Mesenchymal stem cell (in vitro differentiated cells and primary cell): ENCODE measurements at regions not wholly inside any gene's neighbourhood (a gene's known extent, or its start where the extent isn't known, plus 50 kb on each side); places are given as distances from the start of the nearest gene placed in this dataset.
A peak's percentile ranks its signal among the peaks of the same experiment; 100 is the strongest.

Experiments used
- DNase-seq: peaks from one replicate; pipeline ENCODE4 v3.0.0-alpha.2; 2013
- H2AFZ ChIP-seq: one replicate; pipeline ENCODE4 v1.6.1; 2013; ENCODE audit warnings: low read depth, mild to moderate bottlenecking, control low read depth, inconsistent platforms, low read length, moderate library complexity
- H2AK5ac ChIP-seq: 2 replicates; pipeline ENCODE4 v1.6.1; 2013; ENCODE audit warnings: low read length, moderate library complexity, mild to moderate bottlenecking, inconsistent platforms; ENCODE audit not compliant: severe bottlenecking
- H2BK120ac ChIP-seq: one replicate; pipeline ENCODE4 v1.6.1; 2013; ENCODE audit warnings: low read depth, mild to moderate bottlenecking, inconsistent platforms, low read length, moderate library complexity
- H2BK12ac ChIP-seq, 2 experiments: one replicate each; pipeline ENCODE4 v1.6.1; 2013; ENCODE audit warnings: inconsistent platforms in 2 of 2, low read length in 2 of 2, mild to moderate bottlenecking in 2 of 2, moderate library complexity in 2 of 2, control low read depth in 1 of 2
- H2BK15ac ChIP-seq: one replicate; pipeline ENCODE4 v1.6.1; 2013; ENCODE audit warnings: mild to moderate bottlenecking, low read depth, inconsistent platforms; ENCODE audit not compliant: poor library complexity, severe bottlenecking
- H2BK5ac ChIP-seq: 2 replicates; pipeline ENCODE4 v1.6.1; 2013; ENCODE audit warnings: low read depth, mild to moderate bottlenecking, low read length, control low read depth, inconsistent platforms; ENCODE audit not compliant: poor library complexity, severe bottlenecking
- H3K14ac ChIP-seq, 2 experiments: one replicate each; pipeline ENCODE4 v1.6.1; 2013; ENCODE audit warnings: inconsistent platforms in 2 of 2, low read length in 2 of 2, control low read depth in 1 of 2, mild to moderate bottlenecking in 1 of 2, moderate library complexity in 1 of 2
- H3K18ac ChIP-seq, 2 experiments: one replicate each; pipeline ENCODE4 v1.6.1; 2013; ENCODE audit warnings: inconsistent platforms in 2 of 2, low read length in 2 of 2, control low read depth in 1 of 2, low read depth in 1 of 2, mild to moderate bottlenecking in 1 of 2
- H3K23ac ChIP-seq, 2 experiments: one replicate each; pipeline ENCODE4 v1.6.1; 2013; ENCODE audit warnings: inconsistent platforms in 2 of 2, low read length in 2 of 2, mild to moderate bottlenecking in 2 of 2, moderate library complexity in 2 of 2, control low read depth in 1 of 2
- H3K27ac ChIP-seq: 2 replicates; pipeline ENCODE4 v1.5.1; 2013; ENCODE audit warnings: mild to moderate bottlenecking, moderate library complexity, low read length, control low read depth, inconsistent platforms; ENCODE audit not compliant: poor library complexity, severe bottlenecking
- H3K27me3 ChIP-seq, 2 experiments: 2 replicates each; pipeline versions ENCODE4 v1.6.1 to v1.7.0; 2013; ENCODE audit warnings: low read length in 2 of 2, mild to moderate bottlenecking in 2 of 2, moderate library complexity in 2 of 2, control low read depth in 1 of 2, inconsistent platforms in 1 of 2; ENCODE audit not compliant: control insufficient read depth in 1 of 2, insufficient read depth in 1 of 2
- H3K36me3 ChIP-seq, 2 experiments: 2 replicates each; pipeline versions ENCODE4 v1.6.1 to v1.7.0; 2013; ENCODE audit warnings: low read length in 2 of 2, control low read depth in 1 of 2, inconsistent platforms in 1 of 2, low read depth in 1 of 2, mild to moderate bottlenecking in 1 of 2; ENCODE audit not compliant: insufficient read depth in 2 of 2, control insufficient read depth in 1 of 2
- H3K4ac ChIP-seq, 2 experiments: one replicate each; pipeline ENCODE4 v1.6.1; 2013; ENCODE audit warnings: inconsistent platforms in 2 of 2, low read length in 2 of 2, mild to moderate bottlenecking in 2 of 2, moderate library complexity in 2 of 2, control low read depth in 1 of 2, low read depth in 1 of 2
- H3K4me1 ChIP-seq: 2 replicates; pipeline ENCODE4 v1.6.1; 2013; ENCODE audit warnings: low read depth, low read length, control low read depth; ENCODE audit not compliant: control insufficient read depth, insufficient read depth
- H3K4me2 ChIP-seq: 2 replicates; pipeline ENCODE4 v1.6.1; 2013; ENCODE audit warnings: low read length, mild to moderate bottlenecking, inconsistent platforms; ENCODE audit not compliant: poor library complexity, severe bottlenecking
- H3K4me3 ChIP-seq, 2 experiments: 2 replicates each; pipeline versions ENCODE4 v1.5.1 to v1.7.0; 2013; ENCODE audit warnings: low read length in 2 of 2, mild to moderate bottlenecking in 2 of 2, control low read depth in 1 of 2, low read depth in 1 of 2; ENCODE audit not compliant: insufficient read depth in 1 of 2
- H3K79me1 ChIP-seq: replicated peaks from 2 replicates; pipeline ENCODE4 v1.6.1; 2013; ENCODE audit warnings: mild to moderate bottlenecking, control low read depth, low read length, inconsistent platforms; ENCODE audit not compliant: poor library complexity, severe bottlenecking
- H3K9ac ChIP-seq: 2 replicates; pipeline ENCODE4 v1.7.0; 2013; ENCODE audit warnings: mild to moderate bottlenecking, low read length, moderate library complexity
- H3K9me3 ChIP-seq: 2 replicates; pipeline ENCODE4 v1.7.0; 2013; ENCODE audit warnings: mild to moderate bottlenecking, low read length; ENCODE audit not compliant: control insufficient read depth
- H4K8ac ChIP-seq: one replicate; pipeline ENCODE4 v1.6.1; 2013; ENCODE audit warnings: inconsistent platforms, mild to moderate bottlenecking, low read length, moderate library complexity
- H4K91ac ChIP-seq: one replicate; pipeline ENCODE4 v1.6.1; 2013; ENCODE audit warnings: mild to moderate bottlenecking, low read length, inconsistent platforms
- WGBS: methylation state at CpG from one replicate; pipeline ENCODE4 v1.1.7; 2013; ENCODE audit warnings: mixed read lengths; 5-methylcytosine and 5-hydroxymethylcytosine counted together

DNA sequence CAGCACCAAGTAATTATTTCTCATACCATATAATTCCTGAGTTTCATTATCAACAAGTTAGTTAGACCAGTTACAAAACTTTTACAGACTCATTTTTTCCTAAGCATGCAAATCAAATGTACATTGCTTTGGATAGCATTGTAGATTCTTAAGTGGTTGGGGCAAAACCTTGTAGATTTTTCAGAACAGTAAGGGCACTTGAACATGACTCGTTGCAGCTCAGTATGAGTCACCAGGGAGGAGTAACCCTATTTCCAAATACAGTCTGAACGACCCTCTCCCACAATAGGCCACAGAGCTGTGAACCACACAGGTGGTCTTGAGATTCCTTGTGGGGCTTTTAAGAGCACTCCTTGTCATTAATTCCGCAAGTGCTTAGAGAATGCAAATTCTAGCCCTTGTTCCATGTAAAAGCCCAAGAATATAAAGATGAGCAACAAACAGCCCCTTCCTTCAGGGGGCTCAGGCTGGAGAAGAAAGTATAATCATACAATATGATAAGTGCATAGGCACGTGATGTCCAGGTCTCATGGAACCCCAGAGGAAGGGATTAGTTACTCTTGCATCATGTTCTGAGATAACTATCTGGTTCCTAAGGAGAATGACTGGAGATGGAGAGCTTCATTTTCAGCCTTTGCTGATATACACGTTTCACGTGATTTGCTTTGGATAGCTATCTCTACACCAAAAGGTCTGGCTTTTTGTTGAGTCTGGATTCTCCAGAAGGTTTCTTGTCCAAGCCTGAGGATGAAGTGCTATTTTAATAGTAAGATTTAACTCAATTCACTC is 295.7 kb downstream of the KCNN2 start:
- Histone ChIP-seq H2BK5ac (no peak overlapping the region), H3K4me1 (no peaks in the 10 kb centered on the region), H4K91ac (no peak overlapping the region), H3K79me1 (no peaks in the 10 kb centered on the region), H3K27me3 (no peaks in the 10 kb centered on the region), H3K4me3 (no peak overlapping the region), H2AFZ (no peak overlapping the region), H3K23ac (no peak overlapping the region), H2BK120ac (no peak overlapping the region), H3K4me2 (no peak overlapping the region), H3K9ac (peak overlapping the region; percentile 49), H3K18ac (no peak overlapping the region), H2AK5ac (no peak overlapping the region), H3K36me3 (no peaks in the 10 kb centered on the region), H2BK15ac (no peak overlapping the region), H2BK12ac (no peak overlapping the region), H3K4ac (no peak overlapping the region), H4K8ac (no peak overlapping the region), H3K14ac (no peak overlapping the region), H3K27ac (no peak overlapping the region), H3K9me3 (no peaks in the 10 kb centered on the region)
- 52% methylated on average over 6 of the region's 6 CpGs for WGBS
- peak; percentile 84 for DNase-seq

DNA sequence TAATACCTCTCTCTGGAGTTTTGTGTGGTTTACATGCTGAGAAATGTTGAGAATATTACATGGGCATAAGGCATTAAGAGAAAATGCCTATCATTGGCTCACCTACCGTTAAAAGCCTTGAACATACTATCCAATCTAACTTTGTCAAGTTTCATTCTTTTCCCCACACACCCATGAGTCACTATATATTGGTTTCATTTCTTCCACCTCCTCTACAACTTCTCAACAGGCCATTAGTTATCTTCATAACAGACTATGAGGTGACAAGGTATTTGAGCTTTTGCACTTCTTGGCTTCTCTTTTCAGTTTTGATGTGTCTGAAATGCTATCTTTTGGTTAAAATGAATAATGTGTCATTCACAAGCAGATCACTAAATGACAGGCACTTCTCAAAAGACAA is 288.0 kb downstream of the KCNN2 start:
- Histone ChIP-seq H3K9me3 (peaks cover under 1% of the 10 kb centered on the region), H2AK5ac (no peak overlapping the region), H3K18ac (no peak overlapping the region), H3K4me1 (no peaks in the 10 kb centered on the region), H4K8ac (no peak overlapping the region), H3K36me3 (no peaks in the 10 kb centered on the region), H2BK5ac (no peak overlapping the region), H2AFZ (no peak overlapping the region), H2BK120ac (no peak overlapping the region), H3K4me2 (no peak overlapping the region), H3K9ac (no peak overlapping the region), H2BK12ac (no peak overlapping the region), H3K27me3 (no peaks in the 10 kb centered on the region), H3K79me1 (no peaks in the 10 kb centered on the region), H4K91ac (no peak overlapping the region), H3K14ac (no peak overlapping the region), H3K27ac (no peak overlapping the region), H3K23ac (no peak overlapping the region), H3K4ac (no peak overlapping the region), H2BK15ac (no peak overlapping the region), H3K4me3 (no peak overlapping the region)
- 88% methylated on average over 1 of the region's 1 CpG for WGBS
- DNase-seq, result no peak

DNA sequence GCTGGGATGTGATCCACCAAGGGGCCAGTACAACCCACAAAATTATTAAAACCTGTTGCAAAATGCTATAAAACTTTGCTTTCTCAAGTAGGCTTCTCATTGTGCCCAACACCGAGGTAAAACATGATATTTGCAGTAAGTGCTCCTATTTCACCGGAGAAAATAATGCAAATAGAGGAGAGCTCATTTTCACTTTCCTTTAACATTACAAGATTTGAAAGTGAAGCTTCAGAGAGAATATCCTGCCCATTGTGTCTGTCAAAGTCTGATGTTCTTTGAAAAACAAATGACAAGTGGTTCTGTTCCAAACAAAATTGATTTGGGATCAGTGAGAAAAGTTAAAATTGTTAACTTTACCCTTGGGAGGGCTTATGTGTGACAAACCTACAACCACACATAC is 287.1 kb downstream of the KCNN2 start:
- Histone ChIP-seq H2AFZ (no peak overlapping the region), H3K23ac (no peak overlapping the region), H4K91ac (no peak overlapping the region), H2BK5ac (no peak overlapping the region), H3K9me3 (peaks cover 3% of the 10 kb centered on the region), H3K18ac (no peak overlapping the region), H3K14ac (no peak overlapping the region), H2AK5ac (no peak overlapping the region), H3K9ac (no peak overlapping the region), H2BK12ac (no peak overlapping the region), H2BK15ac (no peak overlapping the region), H3K4ac (no peak overlapping the region), H4K8ac (no peak overlapping the region), H3K27me3 (no peaks in the 10 kb centered on the region), H3K27ac (no peak overlapping the region), H3K4me3 (no peak overlapping the region), H3K4me2 (no peak overlapping the region), H3K4me1 (no peaks in the 10 kb centered on the region), H3K36me3 (no peaks in the 10 kb centered on the region), H3K79me1 (no peaks in the 10 kb centered on the region), H2BK120ac (no peak overlapping the region)
- DNase-seq, result no peak
- WGBS, result 92% methylated on average over 2 of the region's 2 CpGs

DNA sequence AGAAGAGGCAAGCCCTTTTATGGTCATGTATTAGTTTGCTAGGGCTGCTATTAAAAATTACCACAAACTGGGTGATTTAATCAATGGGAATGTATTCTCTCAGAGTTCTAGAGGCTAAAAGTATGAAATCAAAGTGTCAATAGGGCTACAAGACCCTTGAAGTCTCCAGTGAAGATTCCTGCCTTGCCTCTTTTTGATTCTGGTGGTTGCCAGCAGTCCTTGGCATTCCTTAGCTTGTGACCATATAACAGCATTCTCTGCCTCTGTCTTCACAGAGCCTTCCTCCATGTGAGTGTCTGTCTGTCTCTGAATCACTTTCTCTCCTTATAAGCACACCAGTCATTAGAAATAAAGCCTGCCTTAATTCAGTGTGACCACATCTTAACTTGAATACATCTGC is 282.7 kb downstream of the KCNN2 start:
- H3K4me2 ChIP-seq, result no peak overlapping the region
- H3K4me3 ChIP-seq, result no peak overlapping the region
- H3K4ac ChIP-seq, result no peak overlapping the region
- no peak overlapping the region for H4K8ac ChIP-seq
- DNase-seq, result no peak
- no peak overlapping the region for H3K18ac ChIP-seq
- no peaks in the 10 kb centered on the region for H3K36me3 ChIP-seq
- no peak overlapping the region for H2BK15ac ChIP-seq
- no peak overlapping the region for H3K9ac ChIP-seq
- H3K27me3 ChIP-seq, result no peaks in the 10 kb centered on the region
- H4K91ac ChIP-seq, result no peak overlapping the region
- no peak overlapping the region for H2BK5ac ChIP-seq
- H2AFZ ChIP-seq, result no peak overlapping the region
- H2BK120ac ChIP-seq, result no peak overlapping the region
- no peak overlapping the region for H2BK12ac ChIP-seq
- H3K9me3 ChIP-seq, result peaks cover 5% of the 10 kb centered on the region
- no peak overlapping the region for H3K14ac ChIP-seq
- no peak overlapping the region for H3K27ac ChIP-seq
- no peak overlapping the region for H3K23ac ChIP-seq
- no peaks in the 10 kb centered on the region for H3K79me1 ChIP-seq
- no peaks in the 10 kb centered on the region for H3K4me1 ChIP-seq
- H2AK5ac ChIP-seq, result no peak overlapping the region
